Karpas-422 (cell line): ENCODE measurements at regions not wholly inside any gene's neighbourhood (a gene's known extent, or its start where the extent isn't known, plus 50 kb on each side); places are given as distances from the start of the nearest gene placed in this dataset.

Source experiments
- DNase-seq: peaks from one replicate; pipeline ENCODE4 v3.0.0-alpha.2; 2015
- H2AFZ ChIP-seq: fragments of 200-600 bp; sonication (generic); 2 replicates; pipeline ENCODE4 v1.6.1; 2014; ENCODE audit warnings: antibody characterized with exemption, low read length, mixed read lengths
- H3K27ac ChIP-seq: fragments of 200-600 bp; sonication (generic); 2 replicates; pipeline ENCODE4 v1.5.1; 2014; ENCODE audit warnings: mild to moderate bottlenecking, low read length, moderate library complexity
- H3K27me3 ChIP-seq: fragments of 200-600 bp; sonication (generic); 2 replicates; pipeline ENCODE4 v1.6.1; 2014; ENCODE audit warnings: low read length, mixed read lengths
- H3K36me3 ChIP-seq: fragments of 200-600 bp; sonication (generic); 2 replicates; pipeline ENCODE4 v1.6.1; 2014; ENCODE audit warnings: low read length, mixed read lengths; ENCODE audit not compliant: insufficient read depth
- H3K4me1 ChIP-seq: fragments of 200-600 bp; sonication (generic); 2 replicates; pipeline ENCODE4 v1.6.1; 2014; ENCODE audit warnings: mild to moderate bottlenecking, low read length, mixed read lengths
- H3K4me2 ChIP-seq: fragments of 200-600 bp; sonication (generic); 2 replicates; pipeline ENCODE4 v1.6.1; 2014; ENCODE audit warnings: low read length, low read depth, mild to moderate bottlenecking; ENCODE audit not compliant: poor library complexity, severe bottlenecking
- H3K4me3 ChIP-seq: fragments of 200-600 bp; sonication (generic); 2 replicates; pipeline ENCODE4 v1.5.1; 2014; ENCODE audit warnings: mild to moderate bottlenecking, antibody characterized with exemption, low read length, mixed read lengths
- H3K79me2 ChIP-seq: fragments of 200-600 bp; sonication (generic); 2 replicates; pipeline ENCODE4 v1.6.1; 2014; ENCODE audit warnings: mild to moderate bottlenecking, low read length, mixed read lengths
- H3K9ac ChIP-seq: fragments of 200-600 bp; sonication (generic); 2 replicates; pipeline ENCODE4 v1.6.0; 2014; ENCODE audit warnings: low read length
- H3K9me2 ChIP-seq: fragments of 200-600 bp; sonication (generic), shearing (Covaris generic); replicated peaks from 2 replicates; pipeline ENCODE4 v1.6.0; 2014; ENCODE audit warnings: mild to moderate bottlenecking, low read length, moderate library complexity; ENCODE audit not compliant: insufficient read depth
- H3K9me3 ChIP-seq: fragments of 300-700, 200-600 bp; sonication (generic); 2 replicates; pipeline ENCODE4 v1.6.1; 2014; ENCODE audit warnings: low read length, mixed read lengths
- H4K20me1 ChIP-seq: fragments of 200-600 bp; sonication (generic); 2 replicates; pipeline ENCODE4 v1.6.1; 2014; ENCODE audit warnings: mild to moderate bottlenecking, antibody characterized with exemption, low read length, low read depth; ENCODE audit not compliant: insufficient read depth

DNA sequence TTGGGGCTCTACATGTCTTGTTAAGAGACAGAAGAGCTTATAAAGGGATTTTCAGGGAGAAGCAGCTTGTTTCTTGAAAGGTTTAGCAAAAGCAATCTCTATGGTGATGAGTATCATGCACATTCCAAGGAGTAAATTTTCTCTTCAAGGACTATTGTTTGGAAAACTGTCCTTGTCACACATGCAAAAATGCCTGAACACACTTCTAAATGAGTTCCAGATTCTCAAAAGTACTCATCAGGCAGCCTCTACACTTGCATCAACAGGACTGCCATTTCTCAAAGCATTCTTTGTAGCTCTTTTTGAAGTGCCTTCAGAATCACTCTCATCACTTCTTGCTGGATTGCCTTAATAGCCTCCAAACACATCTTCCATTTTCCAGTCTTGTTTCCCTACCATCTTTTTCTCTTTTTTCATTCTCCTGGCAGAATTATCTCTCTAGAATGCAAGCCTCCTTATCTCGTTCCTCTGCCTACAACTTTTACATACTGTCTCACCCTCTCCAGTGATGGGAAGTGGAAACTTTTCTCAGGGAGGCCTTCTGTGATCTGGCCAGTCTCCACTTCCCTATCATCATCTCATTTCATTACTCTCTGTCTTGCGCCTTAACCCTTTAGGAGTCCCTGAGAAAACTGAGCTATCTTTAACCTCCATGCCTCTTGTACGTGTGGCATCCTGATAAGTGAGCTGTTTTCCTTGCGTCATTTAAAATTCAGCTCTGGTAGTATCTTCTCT is 631.5 kb upstream of the TLE4 start:
- Histone ChIP-seq H3K4me1 (no peaks in the 10 kb centered on the region), H2AFZ (no peak overlapping the region), H3K9me3 (no peaks in the 10 kb centered on the region), H3K4me3 (no peak overlapping the region), H3K79me2 (no peaks in the 10 kb centered on the region), H3K4me2 (no peak overlapping the region), H3K36me3 (no peaks in the 10 kb centered on the region), H3K9ac (no peak overlapping the region), H4K20me1 (no peaks in the 10 kb centered on the region), H3K9me2 (no peaks in the 10 kb centered on the region), H3K27me3 (no peaks in the 10 kb centered on the region), H3K27ac (no peak overlapping the region)
- no peak for DNase-seq

DNA sequence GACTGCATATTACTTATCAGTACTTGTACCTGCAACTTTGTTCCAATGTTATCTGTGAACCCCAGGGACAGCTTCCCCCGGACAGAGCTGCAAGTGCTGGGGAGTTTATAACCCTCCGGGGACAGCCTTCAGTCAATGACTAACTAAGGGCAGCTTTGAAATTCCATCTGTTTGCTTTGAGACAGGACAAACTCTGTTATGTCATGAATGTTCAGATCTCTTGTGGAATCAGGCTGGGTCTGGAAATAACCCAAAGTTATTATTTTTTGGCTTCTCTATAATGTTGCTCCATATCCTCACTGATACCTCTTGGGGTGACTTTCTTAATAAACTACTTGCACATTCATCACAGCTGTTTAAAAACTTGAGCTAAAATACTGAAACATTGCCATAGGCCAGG is 617.5 kb upstream of the TLE4 start:
- Histone ChIP-seq H3K9ac (no peak overlapping the region), H4K20me1 (no peaks in the 10 kb centered on the region), H3K9me3 (peaks cover 5% of the 10 kb centered on the region), H3K4me1 (no peaks in the 10 kb centered on the region), H2AFZ (no peak overlapping the region), H3K79me2 (no peaks in the 10 kb centered on the region), H3K27ac (no peak overlapping the region), H3K36me3 (no peaks in the 10 kb centered on the region), H3K4me3 (no peak overlapping the region), H3K27me3 (no peaks in the 10 kb centered on the region), H3K4me2 (no peak overlapping the region), H3K9me2 (no peaks in the 10 kb centered on the region; the same call in 1 of the 2 replicates)
- no peak for DNase-seq

DNA sequence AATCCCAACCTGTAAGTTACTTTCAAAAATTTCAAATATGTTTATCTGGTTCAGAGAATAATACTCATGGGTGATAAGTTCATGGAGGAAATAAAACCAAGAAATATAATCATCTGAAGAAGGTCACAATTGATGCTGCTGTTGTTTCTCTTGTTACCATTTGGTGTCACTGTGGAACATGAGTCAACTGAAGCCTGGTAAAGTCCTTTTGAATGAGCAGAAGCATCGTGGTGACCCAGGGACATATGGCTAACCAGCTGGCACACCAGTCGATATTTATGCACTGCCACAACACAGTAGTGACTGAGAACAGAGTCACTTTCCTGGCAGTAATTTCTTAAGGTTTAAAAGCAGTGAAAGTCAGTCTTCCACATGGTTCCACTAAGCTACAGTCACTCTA is 612.9 kb upstream of the TLE4 start:
- no peaks in the 10 kb centered on the region for H3K9me2 ChIP-seq
- H3K9ac ChIP-seq: no peak overlapping the region
- H3K4me1 ChIP-seq: no peaks in the 10 kb centered on the region

DNA sequence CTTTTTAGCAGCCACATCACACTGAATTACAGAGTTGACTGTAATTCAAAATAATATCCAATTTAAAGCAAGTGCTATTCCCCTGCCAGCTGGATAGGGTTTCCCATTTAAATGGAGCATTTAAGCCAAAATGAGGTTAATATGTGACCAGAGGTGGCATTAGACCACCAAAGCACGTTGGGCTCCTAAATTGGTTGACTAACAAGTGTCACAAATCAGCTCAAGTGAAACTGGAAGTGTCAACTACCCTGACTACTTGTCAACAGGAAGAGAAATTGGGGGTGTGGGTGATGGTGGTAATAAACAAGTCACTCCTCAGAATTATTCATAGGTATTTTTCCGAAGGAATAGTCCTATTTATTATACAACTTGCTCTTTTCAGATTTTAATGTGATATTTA is 609.6 kb upstream of the TLE4 start:
- Histone ChIP-seq H3K4me1 (no peaks in the 10 kb centered on the region), H3K36me3 (no peaks in the 10 kb centered on the region), H3K9me2 (no peaks in the 10 kb centered on the region), H3K4me2 (no peak overlapping the region), H4K20me1 (no peaks in the 10 kb centered on the region), H3K79me2 (no peaks in the 10 kb centered on the region), H3K27me3 (no peaks in the 10 kb centered on the region), H3K9me3 (peaks cover 16% of the 10 kb centered on the region), H3K27ac (no peak overlapping the region), H3K9ac (no peak overlapping the region), H3K4me3 (no peak overlapping the region), H2AFZ (no peak overlapping the region)
- no peak for DNase-seq

More for the DNA sequence above, 612.9 kb upstream of the TLE4 start:
- Histone ChIP-seq H3K27ac (no peak overlapping the region), H3K27me3 (no peaks in the 10 kb centered on the region), H3K36me3 (no peaks in the 10 kb centered on the region), H3K79me2 (no peaks in the 10 kb centered on the region), H3K4me3 (no peak overlapping the region), H2AFZ (no peak overlapping the region), H3K4me2 (no peak overlapping the region), H4K20me1 (no peaks in the 10 kb centered on the region), H3K9me3 (peaks cover 16% of the 10 kb centered on the region)
- DNase-seq: peak; percentile 45

- Histone ChIP-seq H3K79me2 (no peaks in the 10 kb centered on the region), H3K4me1 (no peaks in the 10 kb centered on the region), H3K27ac (no peak overlapping the region), H3K36me3 (no peaks in the 10 kb centered on the region), H3K27me3 (no peaks in the 10 kb centered on the region), H3K9me3 (peaks cover 15% of the 10 kb centered on the region), H3K4me2 (no peak overlapping the region), H3K9ac (no peak overlapping the region), H2AFZ (no peak overlapping the region), H4K20me1 (no peaks in the 10 kb centered on the region), H3K4me3 (no peak overlapping the region), H3K9me2 (no peaks in the 10 kb centered on the region)
- no peak for DNase-seq
Observed at GRCh38 chr9:78963911-78964310, 607.9 kb upstream of the TLE4 start.

DNA sequence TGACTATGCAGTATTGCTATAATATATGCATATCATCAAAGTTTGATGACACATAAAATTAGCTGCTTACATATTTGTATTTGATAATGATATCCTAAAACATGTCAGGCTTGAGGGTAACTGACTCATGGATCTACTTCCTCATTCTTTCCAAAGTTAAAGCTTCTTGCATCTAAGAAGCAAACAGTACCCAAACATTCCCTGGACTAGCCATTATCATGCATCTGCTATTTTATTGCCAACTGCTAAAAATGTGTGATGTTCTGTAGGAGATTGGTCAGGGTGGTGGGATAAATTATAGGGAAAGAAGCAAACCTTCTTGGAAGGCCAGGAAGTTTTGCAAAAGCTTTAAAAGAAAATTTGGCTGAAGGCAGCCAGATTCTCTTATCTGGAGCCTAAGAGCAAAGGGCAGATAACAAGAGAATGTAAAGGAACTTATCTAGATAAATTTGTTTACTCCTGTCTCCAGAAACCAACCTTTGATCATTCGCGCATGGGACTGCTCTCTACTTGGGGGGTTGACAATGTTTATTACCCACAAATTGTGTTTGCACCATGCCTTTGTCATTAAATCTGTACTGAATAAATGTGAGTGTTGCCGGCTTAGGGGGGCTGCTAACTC is 604.1 kb upstream of the TLE4 start:
- H3K4me3 ChIP-seq: no peak overlapping the region
- no peaks in the 10 kb centered on the region for H3K9me3 ChIP-seq
- no peaks in the 10 kb centered on the region for H3K36me3 ChIP-seq
- no peaks in the 10 kb centered on the region for H3K4me1 ChIP-seq
- no peak overlapping the region for H3K27ac ChIP-seq
- H3K9me2 ChIP-seq: no peaks in the 10 kb centered on the region
- no peaks in the 10 kb centered on the region for H3K79me2 ChIP-seq
- no peak overlapping the region for H3K9ac ChIP-seq
- H3K4me2 ChIP-seq: no peak overlapping the region
- no peaks in the 10 kb centered on the region for H4K20me1 ChIP-seq
- no peak overlapping the region for H2AFZ ChIP-seq
- H3K27me3 ChIP-seq: no peaks in the 10 kb centered on the region
- no peak for DNase-seq

DNA sequence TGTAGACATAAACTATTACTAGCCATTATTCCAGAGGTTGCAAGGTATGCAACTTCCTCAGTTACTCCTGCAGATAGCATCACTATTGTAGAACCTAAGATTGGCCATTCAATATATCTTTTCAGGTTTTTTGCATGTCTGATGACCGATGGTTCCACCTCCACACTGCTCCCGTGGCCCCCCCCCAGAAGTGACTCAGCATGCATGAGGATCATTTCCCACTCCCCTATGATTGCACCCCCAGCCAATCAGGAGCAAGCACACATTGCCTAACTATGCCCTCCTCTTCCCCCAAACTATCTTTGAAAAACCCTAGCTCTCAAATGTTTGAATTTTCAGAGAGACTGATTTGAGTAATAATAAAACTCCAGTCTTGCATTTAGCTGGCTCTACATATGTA is 601.4 kb upstream of the TLE4 start:
- H3K4me3 ChIP-seq: no peak overlapping the region
- no peak overlapping the region for H3K9ac ChIP-seq
- no peak overlapping the region for H2AFZ ChIP-seq
- no peaks in the 10 kb centered on the region for H3K79me2 ChIP-seq
- no peaks in the 10 kb centered on the region for H3K9me2 ChIP-seq
- no peaks in the 10 kb centered on the region for H3K27me3 ChIP-seq
- DNase-seq: no peak
- H3K36me3 ChIP-seq: no peaks in the 10 kb centered on the region
- H3K4me2 ChIP-seq: no peak overlapping the region
- H3K9me3 ChIP-seq: no peaks in the 10 kb centered on the region
- H4K20me1 ChIP-seq: no peaks in the 10 kb centered on the region
- no peaks in the 10 kb centered on the region for H3K4me1 ChIP-seq
- no peak overlapping the region for H3K27ac ChIP-seq

DNA sequence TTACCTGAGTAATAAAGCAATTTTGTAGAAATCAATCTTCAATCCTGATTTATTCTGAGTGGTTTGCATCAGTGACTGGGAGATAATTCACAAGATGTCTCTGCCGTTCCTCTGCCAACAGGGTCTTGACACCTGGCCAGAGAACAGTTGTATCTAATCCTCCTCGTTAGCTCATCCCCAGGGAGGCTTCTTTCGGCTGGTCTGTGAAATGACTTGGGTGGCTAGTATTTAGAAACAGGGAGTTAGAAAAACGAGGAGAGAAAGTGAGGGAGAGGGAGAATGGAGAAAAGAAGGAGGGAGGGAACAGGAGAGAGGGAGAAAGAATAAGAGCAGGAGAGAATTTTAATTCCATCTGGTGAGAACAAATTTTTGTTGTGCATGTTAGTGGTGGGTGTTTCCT is 600.2 kb upstream of the TLE4 start:
- H2AFZ ChIP-seq: no peak overlapping the region
- H3K4me3 ChIP-seq: no peak overlapping the region
- no peak overlapping the region for H3K27ac ChIP-seq
- no peak overlapping the region for H3K4me2 ChIP-seq
- H3K27me3 ChIP-seq: no peaks in the 10 kb centered on the region
- no peak for DNase-seq
- H3K36me3 ChIP-seq: no peaks in the 10 kb centered on the region
- no peak overlapping the region for H3K9ac ChIP-seq
- no peaks in the 10 kb centered on the region for H3K79me2 ChIP-seq
- no peaks in the 10 kb centered on the region for H3K9me2 ChIP-seq
- H3K4me1 ChIP-seq: no peaks in the 10 kb centered on the region
- H4K20me1 ChIP-seq: no peaks in the 10 kb centered on the region
- no peaks in the 10 kb centered on the region for H3K9me3 ChIP-seq
